T-helper 2 cell treated with Interferon-gamma antibody and Interleukin-4, amounts not matched to agents 100 ng/mL and 5 ng/mL, for 36 hours (primary cell): ENCODE measurements at regions not wholly inside any gene's neighbourhood (a gene's known extent, or its start where the extent isn't known, plus 50 kb on each side); places are given as distances from the start of the nearest gene placed in this dataset.
"Not testable (repeated sequence)": the region's sequence is repeated elsewhere in the genome, so short reads cannot be mapped to it uniquely, and the experiment has no call there.

Experiments
- intact Hi-C: fragments of 100-400 bp; cut with micrococcal nuclease; formaldehyde crosslinking; loops from one replicate; pipeline ENCODE4 v1.15.1; 2023

DNA sequence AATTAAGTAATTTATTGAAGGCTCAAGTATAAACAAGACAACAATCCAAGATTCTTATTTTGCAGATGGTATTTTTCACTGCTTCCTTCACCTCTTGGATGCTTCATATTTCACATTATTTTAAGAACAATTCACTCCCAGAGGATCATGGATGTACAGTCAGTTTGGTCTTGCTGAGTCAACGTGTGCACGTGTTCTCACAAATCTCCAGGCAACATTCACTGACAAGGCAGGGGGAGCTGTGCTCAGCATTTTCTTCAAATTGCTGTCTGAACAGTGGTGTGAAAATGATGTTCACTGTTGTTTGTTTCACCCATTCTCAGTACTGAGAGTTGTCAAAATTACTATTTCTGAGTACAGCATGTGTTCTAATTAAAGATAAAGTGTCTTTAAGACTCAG, 118.3 kb upstream of the SLC38A4 start:
- intact Hi-C loops = no loop called here

DNA sequence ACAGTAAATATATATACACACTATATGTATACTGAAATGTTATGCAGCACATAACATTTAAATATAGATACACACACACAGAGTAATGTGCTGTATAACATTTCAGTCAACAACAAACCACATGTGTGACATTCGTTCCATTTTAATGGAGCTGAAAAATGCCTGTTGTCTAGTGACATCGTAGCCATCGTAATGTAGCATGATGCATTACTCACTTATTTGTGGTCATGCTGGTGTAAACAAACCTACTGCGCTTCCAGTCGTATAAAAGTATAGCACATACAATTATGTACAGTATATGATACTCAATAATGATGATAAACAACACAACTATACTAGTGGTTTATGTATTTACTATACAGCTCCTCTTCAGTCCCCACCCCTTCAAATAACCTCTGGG, 119.0 kb upstream of the SLC38A4 start:
- intact Hi-C loops = no loop called here

GRCh38 chr12:46945591-46945990, 119.8 kb upstream of the SLC38A4 start:
- intact Hi-C loops = no loop called here

DNA sequence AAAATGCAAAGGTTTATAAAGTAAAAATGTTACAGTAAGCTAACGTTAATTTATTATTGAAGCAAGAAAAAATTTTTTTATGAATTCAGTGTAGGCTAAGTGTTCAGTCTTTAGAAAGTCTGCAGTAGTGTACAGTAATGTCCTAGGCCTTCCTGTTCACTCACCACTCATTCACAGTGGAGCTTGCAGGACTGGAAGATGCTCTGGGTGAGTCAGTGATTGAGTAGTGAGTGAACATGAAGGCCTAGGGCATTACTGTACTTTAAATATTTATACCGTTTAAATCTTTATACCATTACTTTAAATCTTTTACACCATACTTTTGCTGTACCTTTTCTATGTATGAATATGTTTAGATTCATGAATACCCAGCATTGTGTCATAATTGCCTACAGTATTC, 120.3 kb upstream of the SLC38A4 start:
- intact Hi-C loops = no loop called here

- intact Hi-C loops = no loop called here
These were observed 123.2 kb upstream of the SLC38A4 start for GRCh38 chr12:46948936-46949545.

- intact Hi-C loops = no loop called here
These were observed 124.3 kb upstream of the SLC38A4 start for GRCh38 chr12:46950094-46950493.

DNA sequence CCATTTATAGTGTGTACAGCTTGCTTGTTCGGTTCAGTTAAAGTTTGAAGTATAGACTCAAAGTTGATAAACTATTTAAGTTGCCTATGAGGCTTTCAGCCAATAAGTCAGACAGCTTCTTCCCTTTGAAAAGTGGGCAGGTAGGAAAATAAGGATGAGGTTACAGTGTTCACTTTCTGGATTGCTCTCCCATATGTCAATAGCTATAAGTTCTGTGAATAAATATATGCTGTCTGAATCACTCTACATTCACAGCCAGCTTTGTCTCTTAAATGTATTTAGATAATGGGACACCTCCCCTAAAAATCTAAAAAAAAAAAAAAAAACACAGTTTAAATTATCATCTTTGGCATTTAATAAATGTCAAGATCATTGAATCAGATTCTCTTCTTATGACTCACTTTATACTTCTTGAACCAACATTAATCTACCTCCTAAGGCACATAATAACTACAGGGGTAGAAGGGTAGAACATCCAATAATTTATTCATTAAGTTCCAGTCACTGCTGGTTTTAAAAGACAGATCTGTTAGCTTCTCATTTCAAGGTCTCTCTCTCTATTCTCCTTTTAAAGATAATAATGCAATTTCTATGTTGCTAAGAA, 126.4 kb upstream of the PCED1B start:
- intact Hi-C loops = no loop called here

- intact Hi-C loops = no loop called here
These were observed 122.9 kb upstream of the PCED1B start for GRCh38 chr12:46956451-46957035.

DNA sequence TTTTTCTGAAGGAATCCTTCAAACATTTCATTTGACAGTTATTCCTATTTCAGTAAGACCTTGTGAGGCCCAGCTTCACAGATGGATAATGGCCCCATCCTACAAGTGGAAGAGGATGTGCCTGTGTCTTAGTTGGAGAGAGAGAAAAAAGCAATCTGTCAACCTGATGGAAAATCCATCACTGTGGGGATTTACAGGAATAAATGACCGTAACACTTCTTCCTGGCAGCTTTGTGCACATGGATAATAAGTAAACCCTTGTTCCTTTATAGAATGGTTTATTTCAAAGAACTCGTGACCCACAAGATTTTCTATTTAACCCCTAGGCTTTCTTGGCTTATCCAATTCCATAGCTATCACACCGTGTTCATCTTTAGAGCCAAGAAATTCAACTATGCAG, 121.4 kb upstream of the PCED1B start:
- intact Hi-C loops = no loop called here

- intact Hi-C loops = no loop called here
These were observed 120.7 kb upstream of the PCED1B start for GRCh38 chr12:46958599-46959290.

DNA sequence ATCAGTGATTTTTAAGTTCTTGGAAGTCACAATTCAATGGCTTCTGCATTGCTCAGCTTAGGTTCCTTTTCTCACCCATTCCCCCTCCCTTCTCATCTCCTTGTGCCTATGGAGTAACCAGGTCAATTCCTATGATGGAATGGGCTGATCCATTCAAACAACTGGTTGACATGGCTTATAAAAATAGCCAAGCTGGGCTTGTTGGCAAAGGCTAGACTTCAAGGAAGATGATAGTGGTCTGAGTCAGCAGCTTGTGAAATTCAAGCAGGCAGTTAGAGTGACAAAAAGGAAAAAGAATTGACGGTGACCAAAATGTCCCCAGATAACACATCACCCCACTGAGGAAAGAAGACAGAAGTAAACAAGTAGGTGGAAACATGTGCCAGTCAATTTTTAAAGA, 119.9 kb upstream of the PCED1B start:
- intact Hi-C loops = no loop called here

GRCh38 chr12:46960681-46961080, 118.7 kb upstream of the PCED1B start:
- intact Hi-C loops = no loop called here

DNA sequence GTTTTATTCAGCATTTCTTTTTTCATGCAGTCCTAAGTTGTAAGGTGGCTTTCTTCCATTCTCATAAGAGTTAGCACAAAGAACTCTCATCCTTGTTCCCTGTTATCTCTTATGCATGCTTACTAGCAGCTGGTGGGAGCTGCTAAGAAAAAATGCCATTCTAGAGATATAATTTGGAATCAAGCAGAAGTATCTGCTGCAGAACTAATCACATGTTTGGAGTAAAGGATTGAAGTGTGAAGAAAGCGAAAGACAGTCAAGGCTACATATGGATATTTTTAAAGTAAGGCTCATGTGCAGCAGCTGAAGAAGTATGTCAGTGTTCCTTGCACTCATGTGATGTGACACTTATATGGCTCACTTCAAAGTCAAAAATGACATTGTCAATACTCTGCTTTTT, 116.2 kb upstream of the PCED1B start:
- intact Hi-C loops = no loop called here

DNA sequence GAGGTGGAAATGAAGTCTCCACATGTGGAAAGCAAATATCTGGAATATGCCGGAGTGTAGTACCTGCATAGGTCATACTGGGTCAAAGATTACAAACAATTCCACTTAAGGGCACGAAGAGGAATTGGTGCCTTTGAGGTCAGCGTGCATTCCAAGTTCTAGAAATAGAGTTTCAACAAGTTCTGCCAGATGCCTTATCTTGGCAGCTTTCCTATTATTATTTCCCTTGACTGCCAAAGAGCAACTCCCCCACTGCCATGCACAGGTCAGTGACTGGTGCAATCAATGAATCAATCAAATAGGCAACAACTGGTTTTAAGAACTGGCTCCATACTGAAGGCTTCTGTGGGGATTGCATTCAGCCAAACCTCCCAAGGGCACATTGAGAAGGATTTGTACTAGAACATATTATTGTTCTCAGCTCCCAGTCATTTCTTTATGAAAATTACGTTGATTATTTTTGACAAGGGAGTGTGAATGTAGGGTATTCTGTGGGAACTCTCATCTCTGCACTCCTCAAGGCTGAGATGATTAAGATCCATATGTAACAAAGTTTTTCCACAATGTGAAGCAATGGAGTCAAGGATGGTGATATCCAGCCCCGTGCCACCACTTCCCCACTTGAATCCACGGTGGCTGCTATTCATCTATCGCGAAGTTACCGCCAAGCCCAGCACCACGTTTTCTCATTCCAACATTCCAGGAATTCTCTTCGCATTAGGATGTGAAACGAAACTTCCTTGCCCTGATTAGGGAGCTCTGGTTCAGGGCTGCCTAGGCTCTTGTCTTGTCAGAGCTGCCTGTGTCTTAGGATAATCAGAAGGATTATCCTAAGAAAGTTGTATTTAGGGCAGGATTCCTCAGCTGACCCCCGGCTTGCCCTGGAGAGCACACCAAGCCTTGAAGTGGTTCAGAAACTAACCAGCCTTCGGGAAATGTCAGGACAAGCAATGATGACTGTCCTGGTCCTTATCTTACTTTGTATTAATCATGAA, 115.1 kb upstream of the PCED1B start:
- intact Hi-C loops = no loop called here

GRCh38 chr12:46965137-46965536, 114.3 kb upstream of the PCED1B start:
- intact Hi-C loops = no loop called here

DNA sequence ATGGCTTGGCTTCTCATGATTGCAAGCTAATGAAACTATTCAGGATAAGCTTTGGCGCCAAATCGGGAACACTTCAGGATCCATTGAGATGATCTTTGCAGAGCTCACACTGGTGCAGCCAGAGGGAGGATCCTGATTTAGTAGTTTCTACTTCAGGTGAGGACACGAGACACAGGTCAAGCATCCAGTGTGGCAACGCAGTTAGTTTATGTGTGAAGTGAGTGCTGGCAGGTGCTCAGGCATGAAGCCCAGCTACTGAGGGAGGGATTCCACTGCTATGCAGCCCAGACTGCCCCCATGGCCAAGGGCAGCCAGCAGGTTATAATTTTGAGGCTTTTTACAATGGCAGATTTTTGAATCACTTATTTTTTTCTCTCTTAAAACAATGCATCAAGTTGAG, 113.5 kb upstream of the PCED1B start:
- intact Hi-C loops = no loop called here

GRCh38 chr12:46970636-46971035, 108.8 kb upstream of the PCED1B start:
- intact Hi-C loops = no loop called here

GRCh38 chr12:46973937-46974336, 105.5 kb upstream of the PCED1B start:
- intact Hi-C loops = not testable (repeated sequence)

- intact Hi-C loops = no loop called here
These were observed 101.5 kb upstream of the PCED1B start for GRCh38 chr12:46977871-46978375.

DNA sequence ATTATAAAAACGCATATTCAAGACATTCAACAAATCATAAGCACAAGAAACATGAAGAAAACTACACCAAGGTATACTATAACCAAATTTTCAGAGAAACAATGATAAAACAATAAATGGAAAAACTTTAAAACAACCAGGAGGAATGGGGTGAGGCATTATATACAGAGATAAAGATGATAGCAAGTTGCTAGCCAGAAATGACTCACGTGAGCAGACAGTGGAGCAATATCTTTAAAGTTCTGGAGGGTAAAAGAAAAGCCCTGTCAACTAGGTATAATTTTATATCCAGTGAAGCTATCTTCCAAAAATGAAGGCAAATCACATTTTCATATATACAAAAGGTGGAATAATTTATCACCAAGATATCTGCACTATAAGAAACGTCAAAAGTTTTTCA, 97.8 kb upstream of the PCED1B start:
- intact Hi-C loops = loop anchor here (5.0 kb wide), 2 partner anchors 304 to 909 kb away; no protein-coding TSS in a partner anchor
